Effector CD4-positive, alpha-beta T cell (primary cell): ENCODE measurements at regions not wholly inside any gene's neighbourhood (a gene's known extent, or its start where the extent isn't known, plus 50 kb on each side); places are given as distances from the start of the nearest gene placed in this dataset.

Experiments used
- DNase-seq: peaks from one replicate; pipeline ENCODE4 v3.0.0-alpha.2; 2020

GRCh38 chr11:82676483-82677094 lies 57.1 kb downstream of the FAM181B start:
- no peak for DNase-seq

- no peak for DNase-seq
Measured at GRCh38 chr11:82675838-82676237, 57.8 kb downstream of the FAM181B start.

GRCh38 chr11:82673631-82674030 lies 60.0 kb downstream of the FAM181B start:
- DNase-seq, result no peak

- no peak for DNase-seq
Measured at GRCh38 chr11:82671451-82671850, 62.2 kb downstream of the FAM181B start.

GRCh38 chr11:82663535-82663934 lies 70.1 kb downstream of the FAM181B start:
- DNase-seq, result no peak

GRCh38 chr11:82653752-82654151 lies 79.9 kb downstream of the FAM181B start:
- DNase-seq, result no peak

GRCh38 chr11:82639251-82639650 lies 94.4 kb downstream of the FAM181B start:
- no peak for DNase-seq

GRCh38 chr11:82636615-82637014 lies 97.0 kb downstream of the FAM181B start:
- DNase-seq, result no peak

- no peak for DNase-seq
Measured at GRCh38 chr11:82634091-82634490, 99.6 kb downstream of the FAM181B start.

- DNase-seq, result no peak
Measured at GRCh38 chr11:82631722-82632630, 101.7 kb downstream of the FAM181B start.

- no peak for DNase-seq
Measured at GRCh38 chr11:82610671-82611070, 123.0 kb downstream of the FAM181B start.

- DNase-seq, result no peak
Measured at GRCh38 chr11:82606738-82607137, 126.9 kb downstream of the FAM181B start.

- no peak for DNase-seq
Measured at GRCh38 chr11:82601711-82602110, 132.0 kb downstream of the FAM181B start.

- no peak for DNase-seq
Measured at GRCh38 chr11:82599836-82600235, 133.8 kb downstream of the FAM181B start.

- no peak for DNase-seq
Measured at GRCh38 chr11:82586581-82586980, 147.1 kb downstream of the FAM181B start.

GRCh38 chr11:82577246-82577645 lies 156.4 kb downstream of the FAM181B start:
- no peak for DNase-seq

- no peak for DNase-seq
Measured at GRCh38 chr11:82560836-82561235, 172.8 kb downstream of the FAM181B start.

GRCh38 chr11:82559609-82560008 lies 174.1 kb downstream of the FAM181B start:
- DNase-seq, result no peak

- DNase-seq, result no peak
Measured at GRCh38 chr11:82557274-82557673, 176.4 kb downstream of the FAM181B start.

- no peak for DNase-seq
Measured at GRCh38 chr11:82556210-82556609, 177.5 kb downstream of the FAM181B start.

- no peak for DNase-seq
Measured at GRCh38 chr11:82546661-82547557, 186.8 kb downstream of the FAM181B start.

- DNase-seq, result no peak
Measured at GRCh38 chr11:82539669-82540068, 194.0 kb downstream of the FAM181B start.

GRCh38 chr11:82536706-82537105 lies 197.0 kb downstream of the FAM181B start:
- DNase-seq, result no peak
